HepG2 (cell line): ENCODE measurements at regions not wholly inside any gene's neighbourhood (a gene's known extent, or its start where the extent isn't known, plus 50 kb on each side); places are given as distances from the start of the nearest gene placed in this dataset.
"Not testable (repeated sequence)": the region's sequence is repeated elsewhere in the genome, so short reads cannot be mapped to it uniquely, and the experiment has no call there.

ENCODE experiments used
- ATAC-seq: fragments of 200-7000 bp; cut with Tn5 transposase; 3 replicates; pipeline ENCODE4 v1.9.1; 2020; ENCODE audit warnings: mild to moderate bottlenecking, moderate library complexity
- BruUV-seq: library from RNA; stranded (reverse); fragments of 400-500 nt; replicated peaks from 2 replicates; lab custom pipeline; 2021; lab: Mats Ljungman, UMichigan
- CTCF ChIA-PET: fragments of 300-600 bp; formaldehyde crosslinking; extraction: SDS; loops from one replicate; lab custom pipeline; 2021; ENCODE audit warnings: low total read pairs, inconsistent platforms, low intra/inter-chr PET ratio; lab: Yijun Ruan, JAX
- POLR2A ChIA-PET: fragments of 350-600 bp; sonication (Branson Sonifier 250); formaldehyde crosslinking; loops from one replicate; lab custom pipeline; 2020; ENCODE audit warnings: antibody characterized with exemption, inconsistent platforms; lab: Yijun Ruan, JAX
- DNase-seq: peaks from one replicate; pipeline ENCODE4 v3.0.0-alpha.2; 2015; ENCODE audit warnings: low spot score
- FAIRE-seq: peaks from 3 replicates; lab custom pipeline; 2011; peaks lifted over from hg19 to GRCh38; lab: Jason Lieb, UNC
- H2AFZ ChIP-seq: one replicate; pipeline ENCODE4 v1.6.1; 2011; ENCODE audit warnings: low read length, inconsistent platforms
- H3K27ac ChIP-seq: fragments of 300-600 bp; 3 replicates; pipeline ENCODE4 v1.8.0; 2011; ENCODE audit warnings: mixed run types, mild to moderate bottlenecking, mixed read lengths, low read length, inconsistent platforms; ENCODE audit not compliant: insufficient read depth; ENCODE audit errors: extremely low read length
- H3K27me3 ChIP-seq, 2 experiments: fragments of 200-600 bp in 1 of 2; 2 replicates in 1 of 2; 3 replicates in 1 of 2; pipeline versions ENCODE4 v1.6.0 to v1.8.0; 2011; ENCODE audit warnings: low read length in 2 of 2, mild to moderate bottlenecking in 2 of 2, moderate library complexity in 2 of 2, inconsistent platforms in 1 of 2; ENCODE audit not compliant: insufficient read depth in 2 of 2, control insufficient read depth in 1 of 2
- H3K36me3 ChIP-seq, 2 experiments: fragments of 200-600 bp in 1 of 2; replicated peaks in 1 of 2; 2 replicates in 1 of 2; 3 replicates in 1 of 2; pipeline versions ENCODE4 v1.5.1 to v1.8.0; 2011; ENCODE audit warnings: low read length in 2 of 2, inconsistent platforms in 1 of 2; ENCODE audit not compliant: insufficient read depth in 2 of 2, control insufficient read depth in 1 of 2
- H3K4me1 ChIP-seq: 2 replicates; pipeline ENCODE4 v1.5.1; 2012; ENCODE audit warnings: low read length, inconsistent platforms; ENCODE audit not compliant: insufficient read depth
- H3K4me2 ChIP-seq: 2 replicates; pipeline ENCODE4 v1.6.0; 2011; ENCODE audit warnings: low read depth, low read length, inconsistent platforms
- H3K4me3 ChIP-seq, 3 experiments: fragments of 200-600 bp in 1 of 3; sonication (generic), shearing (Covaris generic) in 1 of 3; replicated peaks in 1 of 3; 2 replicates each; pipeline ENCODE4 v1.5.1; 2011 to 2016; ENCODE audit warnings: low read length in 3 of 3, inconsistent platforms in 2 of 3, low read depth in 2 of 3, mild to moderate bottlenecking in 2 of 3, control low read depth in 1 of 3, mixed read lengths in 1 of 3; ENCODE audit not compliant: insufficient read depth in 1 of 3
- H3K79me2 ChIP-seq: one replicate; pipeline ENCODE4 v1.6.1; 2011; ENCODE audit warnings: low read length, inconsistent platforms; ENCODE audit not compliant: insufficient read depth
- H3K9ac ChIP-seq: 2 replicates; pipeline ENCODE4 v1.6.0; 2011; ENCODE audit warnings: mild to moderate bottlenecking, low read depth, low read length, inconsistent platforms; ENCODE audit not compliant: insufficient read depth
- H3K9me3 ChIP-seq: 2 replicates; pipeline ENCODE4 v1.5.1; 2012; ENCODE audit warnings: mild to moderate bottlenecking, low read length
- H4K20me1 ChIP-seq: 2 replicates; pipeline ENCODE4 v1.6.0; 2011; ENCODE audit warnings: inconsistent platforms, mild to moderate bottlenecking, low read length, moderate library complexity; ENCODE audit not compliant: insufficient read depth
- STAG1 ChIP-seq: sonication (generic); formaldehyde crosslinking; IDR thresholded peaks from 2 replicates; pipeline ENCODE4 v1.4.0; 2020; ENCODE audit warnings: missing genetic modification reagents
- WGBS: methylation state at CpG from one replicate; pipeline ENCODE4 v1.1.6; 2017; ENCODE audit warnings: low lambda C conversion rate; 5-methylcytosine and 5-hydroxymethylcytosine counted together
- in situ Hi-C: cut with HindIII; loops from 2 replicates; pipeline ENCODE4 v1.10.0; 2017; ENCODE audit warnings: low pct_unique_long_range_greater_than_20kb; ENCODE audit not compliant: extremely low pct_ligation_motif_present
- intact Hi-C: fragments of 100-400 bp; cut with micrococcal nuclease; formaldehyde crosslinking; loops from one replicate; pipeline ENCODE4 v1.10.0; 2022; ENCODE audit not compliant: unreplicated experiment
- TF ChIP-seq, protein P1 (sequence below): sonication (generic); formaldehyde crosslinking; IDR thresholded peaks from 2 replicates; pipeline ENCODE4 v1.5.0; 2020; ENCODE audit warnings: mild to moderate bottlenecking, missing genetic modification reagents, moderate library complexity

DNA sequence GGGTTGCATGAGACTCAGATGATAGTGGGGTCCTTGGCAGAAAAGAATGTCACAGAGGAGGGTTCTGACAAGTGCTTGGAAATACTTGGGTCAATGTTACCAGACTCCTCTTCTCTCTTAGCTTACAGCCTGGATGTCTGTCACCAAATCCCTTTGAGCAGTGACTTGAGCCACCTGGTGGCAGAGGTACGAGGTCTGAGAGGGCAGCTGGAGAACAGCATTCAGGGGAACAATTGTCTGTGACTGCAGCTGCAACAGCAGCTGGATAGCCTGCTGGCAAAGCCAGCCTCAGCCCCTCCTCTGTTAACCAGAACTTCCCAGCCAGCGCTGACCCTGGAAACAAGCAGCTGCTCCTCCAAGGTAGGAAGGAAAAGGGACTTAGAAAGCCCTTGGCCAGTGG lies 87.6 kb upstream of the NBPF20 start:
- H3K4me3 ChIP-seq, CTCF ChIA-PET, H3K27me3 ChIP-seq, H3K27ac ChIP-seq, intact Hi-C loops, H3K4me1 ChIP-seq, H4K20me1 ChIP-seq, H2AFZ ChIP-seq, H3K79me2 ChIP-seq, H3K36me3 ChIP-seq, ATAC-seq, H3K9me3 ChIP-seq, H3K4me2 ChIP-seq, BruUV-seq, POLR2A ChIA-PET, H3K9ac ChIP-seq, in situ Hi-C loops, FAIRE-seq, DNase-seq: not testable (repeated sequence)
- no CpG with 5 or more reads among the region's 2 CpGs for WGBS
- peak; percentile 25; the same call in 1 of the 2 replicates for TF ChIP-seq STAG1
- TF ChIP-seq, protein P1, sequence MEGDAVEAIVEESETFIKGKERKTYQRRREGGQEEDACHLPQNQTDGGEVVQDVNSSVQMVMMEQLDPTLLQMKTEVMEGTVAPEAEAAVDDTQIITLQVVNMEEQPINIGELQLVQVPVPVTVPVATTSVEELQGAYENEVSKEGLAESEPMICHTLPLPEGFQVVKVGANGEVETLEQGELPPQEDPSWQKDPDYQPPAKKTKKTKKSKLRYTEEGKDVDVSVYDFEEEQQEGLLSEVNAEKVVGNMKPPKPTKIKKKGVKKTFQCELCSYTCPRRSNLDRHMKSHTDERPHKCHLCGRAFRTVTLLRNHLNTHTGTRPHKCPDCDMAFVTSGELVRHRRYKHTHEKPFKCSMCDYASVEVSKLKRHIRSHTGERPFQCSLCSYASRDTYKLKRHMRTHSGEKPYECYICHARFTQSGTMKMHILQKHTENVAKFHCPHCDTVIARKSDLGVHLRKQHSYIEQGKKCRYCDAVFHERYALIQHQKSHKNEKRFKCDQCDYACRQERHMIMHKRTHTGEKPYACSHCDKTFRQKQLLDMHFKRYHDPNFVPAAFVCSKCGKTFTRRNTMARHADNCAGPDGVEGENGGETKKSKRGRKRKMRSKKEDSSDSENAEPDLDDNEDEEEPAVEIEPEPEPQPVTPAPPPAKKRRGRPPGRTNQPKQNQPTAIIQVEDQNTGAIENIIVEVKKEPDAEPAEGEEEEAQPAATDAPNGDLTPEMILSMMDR (CRISPR knock-in tag) = peak; percentile 28; the same call in 1 of the 2 replicates

DNA sequence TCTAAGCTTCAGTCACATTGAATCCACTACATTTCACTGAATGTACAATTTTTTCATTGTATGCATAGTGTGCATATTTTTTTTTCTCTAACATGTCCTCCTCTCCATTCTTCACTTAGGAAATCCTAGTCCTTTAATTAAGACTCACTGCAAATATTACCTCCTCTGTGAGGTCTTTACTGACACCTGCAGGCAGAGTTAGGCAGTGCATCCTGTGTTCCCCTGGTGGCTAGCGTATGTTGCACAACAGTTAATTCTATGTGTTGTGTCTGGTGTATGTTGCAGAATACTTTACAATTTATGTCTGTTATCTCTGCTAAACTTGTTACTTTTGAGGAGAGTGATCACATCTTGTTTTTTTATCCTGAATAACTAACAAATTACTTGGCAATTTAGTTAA lies 82.7 kb upstream of the NBPF20 start:
- H3K27me3 ChIP-seq, H3K4me3 ChIP-seq, POLR2A ChIA-PET, H2AFZ ChIP-seq, H3K4me2 ChIP-seq, H3K9me3 ChIP-seq, intact Hi-C loops, H3K4me1 ChIP-seq, H3K27ac ChIP-seq, FAIRE-seq, DNase-seq, CTCF ChIA-PET, H3K9ac ChIP-seq, H3K36me3 ChIP-seq, BruUV-seq, H4K20me1 ChIP-seq, in situ Hi-C loops, H3K79me2 ChIP-seq: not testable (repeated sequence)
- WGBS = no CpG with 5 or more reads among the region's 1 CpG
- peak; percentile 74 for ATAC-seq

DNA sequence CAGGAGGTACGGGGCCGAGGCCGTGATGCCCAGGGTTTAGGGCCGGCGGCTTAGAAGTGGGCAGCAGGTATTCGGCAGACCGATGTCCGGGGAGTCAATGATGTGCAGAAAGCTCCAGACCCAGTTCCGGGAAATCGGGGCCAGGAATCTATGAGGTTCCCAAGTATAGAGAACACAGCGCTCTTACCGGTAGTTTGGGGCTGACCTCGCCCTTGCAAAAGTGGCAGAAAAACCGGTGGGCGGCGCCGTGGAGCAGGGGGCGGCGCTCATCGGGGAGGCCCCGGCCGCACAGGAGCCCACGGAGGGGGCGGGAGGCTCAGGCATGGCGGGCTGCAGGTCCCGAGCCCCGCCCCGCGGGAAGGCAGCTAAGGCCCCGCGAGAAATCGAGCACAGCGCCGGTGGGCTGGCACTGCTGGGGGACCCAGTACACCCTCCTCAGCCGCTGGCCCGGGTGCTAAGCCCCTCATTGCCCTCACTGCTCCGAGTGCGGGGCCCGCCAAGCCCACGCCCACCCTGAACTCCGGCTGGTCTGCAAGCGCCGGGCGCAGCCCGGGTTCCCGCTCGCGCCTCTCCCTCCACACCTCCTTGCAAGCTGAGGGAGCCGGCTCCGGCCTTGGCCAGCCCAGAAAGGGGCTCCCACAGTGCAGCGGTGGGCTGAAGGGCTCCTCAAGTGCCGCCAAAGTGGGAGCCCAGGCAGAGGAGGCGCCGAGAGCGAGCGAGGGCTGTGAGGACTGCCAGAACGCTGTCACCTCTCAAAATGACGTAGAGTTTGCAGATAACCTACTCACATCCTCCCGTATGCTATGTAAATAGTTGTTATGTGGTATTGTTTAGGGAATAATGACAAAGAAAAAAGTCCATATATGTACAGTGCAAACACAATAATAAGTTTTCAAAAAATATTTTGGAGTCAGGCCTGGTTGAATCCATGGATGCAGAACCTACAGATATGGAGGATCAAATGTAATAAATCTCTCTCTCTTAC lies 80.6 kb upstream of the NBPF20 start:
- BruUV-seq, H3K9me3 ChIP-seq, in situ Hi-C loops, DNase-seq, H3K79me2 ChIP-seq, FAIRE-seq, H3K4me3 ChIP-seq, intact Hi-C loops, H3K36me3 ChIP-seq, H3K9ac ChIP-seq, H3K4me1 ChIP-seq, H4K20me1 ChIP-seq, POLR2A ChIA-PET, H3K27ac ChIP-seq, ATAC-seq, H2AFZ ChIP-seq, H3K27me3 ChIP-seq, H3K4me2 ChIP-seq, CTCF ChIA-PET: not testable (repeated sequence)
- 65% methylated on average over 7 of the region's 59 CpGs for WGBS
